SK-N-SH (cell line): ENCODE measurements at regions not wholly inside any gene's neighbourhood (a gene's known extent, or its start where the extent isn't known, plus 50 kb on each side); places are given as distances from the start of the nearest gene placed in this dataset.

Experiments
- CTCF ChIP-seq: fragments of 200-600 bp; sonication (generic); IDR thresholded peaks from 2 replicates; pipeline ENCODE4 v1.6.1; 2017; ENCODE audit warnings: antibody characterized with exemption, mild to moderate bottlenecking, moderate library complexity
- RAD21 ChIP-seq: IDR thresholded peaks from 2 replicates; pipeline ENCODE4 v1.6.1; 2012; ENCODE audit warnings: mild to moderate bottlenecking, low read length
- RCOR1 ChIP-seq: fragments of 150-350 bp; IDR thresholded peaks from 2 replicates; pipeline ENCODE4 v1.6.1; 2017; ENCODE audit warnings: antibody characterized with exemption, low read length
- RXRA ChIP-seq: IDR thresholded peaks from 2 replicates; pipeline ENCODE4 v1.4.0; 2012; ENCODE audit warnings: low read depth, mild to moderate bottlenecking, borderline replicate concordance
- SIN3A ChIP-seq: IDR thresholded peaks from 2 replicates; pipeline ENCODE4 v1.6.1; 2012; ENCODE audit warnings: low read depth, mild to moderate bottlenecking, low read length, moderate library complexity, borderline replicate concordance
- USF1 ChIP-seq: IDR thresholded peaks from 2 replicates; pipeline ENCODE4 v1.4.0; 2012; ENCODE audit warnings: low read depth, borderline replicate concordance
- YY1 ChIP-seq: IDR thresholded peaks from 2 replicates; pipeline ENCODE4 v1.4.0; 2012; ENCODE audit warnings: low read depth, mild to moderate bottlenecking

GRCh38 chr12:127829281-127830064, 437.5 kb upstream of the TMEM132C start:
- TF ChIP-seq CTCF (no peak), RAD21 (no peak), YY1 (no peak), SIN3A (no peak), USF1 (no peak), RXRA (no peak), RCOR1 (no peak)
